Vagina (tissue), 2 donors: ENCODE measurements at regions not wholly inside any gene's neighbourhood (a gene's known extent, or its start where the extent isn't known, plus 50 kb on each side); places are given as distances from the start of the nearest gene placed in this dataset.

Experiments used
- DNase-seq, 2 donors: peaks; one replicate each; pipeline ENCODE4 v3.0.0-alpha.2; 2017; ENCODE audit errors: extremely low spot score in 2 of 2
- H3K27ac ChIP-seq: fragments of 200-600 bp; sonication (generic); one replicate; pipeline ENCODE4 v1.5.1; 2019
- H3K27me3 ChIP-seq: fragments of 200-600 bp; sonication (generic); one replicate; pipeline ENCODE4 v1.5.1; 2019
- H3K36me3 ChIP-seq, 2 donors: fragments of 200-600 bp; sonication (generic); one replicate each; pipeline ENCODE4 v1.5.1; 2017 to 2019
- H3K4me1 ChIP-seq: fragments of 200-600 bp; sonication (generic); one replicate; pipeline ENCODE4 v1.5.1; 2019
- H3K4me3 ChIP-seq, 2 donors: fragments of 200-600 bp; sonication (generic); 1 replicate in 1 of 2; 2 replicates in 1 of 2; pipeline ENCODE4 v1.5.1; 2016 to 2019
- H3K9me3 ChIP-seq: fragments of 200-600 bp; sonication (generic); one replicate; pipeline ENCODE4 v1.5.1; 2019
- POLR2A ChIP-seq, 2 donors: fragments of 450-650 bp; IDR thresholded peaks; one replicate each; pipeline ENCODE4 v1.6.1; 2017; ENCODE audit warnings: antibody characterized with exemption in 2 of 2, mild to moderate bottlenecking in 2 of 2, moderate library complexity in 2 of 2
- POLR2AphosphoS5 ChIP-seq, 2 donors: sonication (generic); formaldehyde crosslinking; IDR thresholded peaks; one replicate each; pipeline ENCODE4 v1.9.0; 2017; ENCODE audit warnings: antibody characterized with exemption in 2 of 2, mild to moderate bottlenecking in 2 of 2, low read depth in 1 of 2; ENCODE audit not compliant: insufficient read depth in 1 of 2
- intact Hi-C: fragments of 100-400 bp; cut with DNase I; formaldehyde crosslinking; loops from one replicate; pipeline ENCODE4 v1.15.1; 2023
- TF ChIP-seq, protein P1 (sequence below), 3 experiments: fragments of 450-650 bp in 2 of 3; fragments of 200-600 bp in 1 of 3; sonication (generic) in 1 of 3; IDR thresholded peaks; one replicate each; pipeline ENCODE4 v1.5.1; 2017 to 2019; ENCODE audit warnings: antibody characterized with exemption in 3 of 3, mild to moderate bottlenecking in 2 of 3, moderate library complexity in 2 of 3

DNA sequence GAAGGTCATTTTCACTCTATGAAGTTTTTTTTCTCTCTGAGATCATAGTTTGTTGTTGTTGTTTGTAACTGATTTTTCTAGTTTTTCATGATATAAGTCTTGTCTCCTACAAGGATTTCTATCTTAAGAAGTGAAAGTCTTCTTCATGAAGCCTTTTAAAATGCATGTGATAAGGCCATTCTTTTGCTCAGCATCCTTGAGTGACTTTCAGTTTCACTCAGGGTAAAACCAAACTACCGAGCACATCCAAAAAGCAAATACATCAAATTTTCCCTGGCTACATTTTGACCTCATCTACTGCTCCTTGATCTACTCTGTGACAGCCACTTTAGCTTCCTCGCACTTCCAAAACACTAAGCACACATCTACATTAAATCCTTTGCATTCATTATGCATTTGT, 580.7 kb downstream of the KCTD8 start:
- H3K4me3 ChIP-seq: no peak overlapping the region
- no peak for DNase-seq
- no peaks in the 10 kb centered on the region for H3K4me1 ChIP-seq
- TF ChIP-seq POLR2AphosphoS5 (IDR thresholded peaks at IDR 0.05; ENCODE audit: insufficient read depth in 1 of 2, low read depth in 1 of 2) (no peak), POLR2A (IDR thresholded peaks at IDR 0.05) (no peak)
- TF ChIP-seq, protein P1, sequence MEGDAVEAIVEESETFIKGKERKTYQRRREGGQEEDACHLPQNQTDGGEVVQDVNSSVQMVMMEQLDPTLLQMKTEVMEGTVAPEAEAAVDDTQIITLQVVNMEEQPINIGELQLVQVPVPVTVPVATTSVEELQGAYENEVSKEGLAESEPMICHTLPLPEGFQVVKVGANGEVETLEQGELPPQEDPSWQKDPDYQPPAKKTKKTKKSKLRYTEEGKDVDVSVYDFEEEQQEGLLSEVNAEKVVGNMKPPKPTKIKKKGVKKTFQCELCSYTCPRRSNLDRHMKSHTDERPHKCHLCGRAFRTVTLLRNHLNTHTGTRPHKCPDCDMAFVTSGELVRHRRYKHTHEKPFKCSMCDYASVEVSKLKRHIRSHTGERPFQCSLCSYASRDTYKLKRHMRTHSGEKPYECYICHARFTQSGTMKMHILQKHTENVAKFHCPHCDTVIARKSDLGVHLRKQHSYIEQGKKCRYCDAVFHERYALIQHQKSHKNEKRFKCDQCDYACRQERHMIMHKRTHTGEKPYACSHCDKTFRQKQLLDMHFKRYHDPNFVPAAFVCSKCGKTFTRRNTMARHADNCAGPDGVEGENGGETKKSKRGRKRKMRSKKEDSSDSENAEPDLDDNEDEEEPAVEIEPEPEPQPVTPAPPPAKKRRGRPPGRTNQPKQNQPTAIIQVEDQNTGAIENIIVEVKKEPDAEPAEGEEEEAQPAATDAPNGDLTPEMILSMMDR (IDR thresholded peaks at IDR 0.05): no peak
- no peaks in the 10 kb centered on the region for H3K36me3 ChIP-seq
- no peaks in the 10 kb centered on the region for H3K9me3 ChIP-seq
- no peaks in the 10 kb centered on the region for H3K27me3 ChIP-seq
- no peak overlapping the region for H3K27ac ChIP-seq
- intact Hi-C loops: no loop called here

DNA sequence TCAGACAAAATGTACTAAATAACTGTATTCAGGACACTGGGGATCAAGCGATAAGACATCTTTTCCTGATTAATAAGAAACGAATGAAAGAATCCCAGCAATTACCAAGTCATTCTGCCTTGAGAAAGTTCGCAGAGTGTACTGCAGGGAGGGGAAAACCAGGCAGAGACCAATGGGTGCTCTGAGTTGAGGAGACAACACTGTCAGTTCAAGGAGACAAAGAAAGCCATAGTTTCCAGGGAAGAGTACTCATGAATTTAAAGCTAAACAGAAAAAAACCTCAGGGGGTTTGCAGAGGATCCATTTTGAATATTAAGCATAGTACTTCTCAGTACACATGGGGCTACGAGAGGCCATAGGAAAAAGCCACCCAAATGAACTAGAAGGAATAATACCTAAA, 573.0 kb downstream of the KCTD8 start:
- TF ChIP-seq, protein P1 (IDR thresholded peaks at IDR 0.05): no peak
- no peak for TF ChIP-seq POLR2A (IDR thresholded peaks at IDR 0.05)
- Histone ChIP-seq H3K27me3 (no peaks in the 10 kb centered on the region), H3K27ac (no peak overlapping the region), H3K4me1 (no peaks in the 10 kb centered on the region), H3K9me3 (no peaks in the 10 kb centered on the region), H3K36me3 (no peaks in the 10 kb centered on the region), H3K4me3 (no peak overlapping the region)
- intact Hi-C loops: no loop called here
- DNase-seq: no peak

DNA sequence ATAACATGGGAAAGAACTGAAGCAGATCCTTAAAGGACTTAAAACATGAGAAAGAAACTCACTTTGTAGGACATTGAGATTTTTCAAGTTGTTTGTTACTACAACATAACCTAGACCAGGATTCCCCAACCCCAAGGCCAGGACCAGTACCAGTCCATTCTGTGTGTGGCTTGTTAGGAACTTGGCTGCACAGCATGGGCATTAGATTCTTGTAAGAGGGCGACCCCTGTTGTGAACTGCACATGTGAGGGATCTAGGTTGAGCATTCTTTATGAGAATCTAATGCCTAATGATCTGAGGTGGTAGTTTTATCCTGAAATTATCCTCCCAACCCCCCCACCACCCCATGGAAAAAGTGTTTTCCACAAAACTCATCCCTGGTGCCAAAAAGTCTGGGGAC, 566.1 kb downstream of the KCTD8 start:
- TF ChIP-seq POLR2A (IDR thresholded peaks at IDR 0.05): no peak
- Histone ChIP-seq H3K27me3 (no peaks in the 10 kb centered on the region), H3K36me3 (no peaks in the 10 kb centered on the region), H3K27ac (no peak overlapping the region), H3K4me1 (no peaks in the 10 kb centered on the region), H3K4me3 (no peak overlapping the region), H3K9me3 (no peaks in the 10 kb centered on the region)
- DNase-seq: no peak
- intact Hi-C loops: no loop called here

DNA sequence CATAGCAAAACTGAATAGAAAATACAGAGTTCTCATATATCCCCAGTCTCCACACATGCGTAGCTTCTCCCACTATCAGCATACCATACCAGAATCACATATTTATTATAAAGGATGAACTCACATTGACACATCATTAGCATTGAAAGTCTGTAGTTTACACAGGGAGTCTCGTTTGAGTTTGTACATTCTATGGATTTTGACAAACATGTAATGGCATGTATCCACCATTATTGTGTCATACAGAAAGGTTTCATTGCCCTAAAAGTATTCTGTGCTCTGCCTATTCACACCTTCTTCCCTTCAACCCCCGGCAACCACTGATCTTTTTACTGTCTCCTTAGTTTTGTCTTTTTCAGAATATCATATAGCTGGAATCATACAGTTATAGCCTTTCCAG, 562.4 kb downstream of the KCTD8 start:
- Histone ChIP-seq H3K27ac (no peak overlapping the region), H3K4me1 (no peaks in the 10 kb centered on the region), H3K4me3 (no peak overlapping the region), H3K9me3 (no peaks in the 10 kb centered on the region), H3K36me3 (no peaks in the 10 kb centered on the region), H3K27me3 (no peaks in the 10 kb centered on the region)
- intact Hi-C loops: no loop called here
- TF ChIP-seq, protein P1 (IDR thresholded peaks at IDR 0.05): no peak
- no peak for TF ChIP-seq POLR2A (IDR thresholded peaks at IDR 0.05)
- no peak for TF ChIP-seq POLR2AphosphoS5 (IDR thresholded peaks at IDR 0.05; ENCODE audit: insufficient read depth in 1 of 2, low read depth in 1 of 2)
- DNase-seq: no peak

DNA sequence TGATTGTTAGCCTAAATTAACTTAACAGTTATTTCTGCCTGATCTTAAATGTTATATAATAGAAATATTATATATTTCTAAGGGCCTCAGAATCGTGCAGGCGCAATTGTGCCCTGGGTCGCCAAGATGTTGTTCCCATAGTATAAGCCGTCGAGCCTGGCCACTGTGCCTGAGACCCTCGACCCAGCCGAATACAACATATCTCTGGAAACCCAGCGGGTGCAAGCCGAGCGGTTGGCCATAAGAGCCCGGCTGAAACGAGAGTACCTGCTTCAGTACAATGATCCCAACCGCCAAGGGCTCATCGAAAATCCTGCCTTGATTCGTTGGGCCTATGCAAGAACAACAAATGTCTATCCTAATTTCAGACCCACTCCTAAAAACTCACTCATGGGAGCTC, 549.8 kb downstream of the KCTD8 start:
- intact Hi-C loops: no loop called here
- Histone ChIP-seq H3K4me3 (no peak overlapping the region), H3K4me1 (no peaks in the 10 kb centered on the region), H3K27me3 (no peaks in the 10 kb centered on the region), H3K9me3 (no peaks in the 10 kb centered on the region), H3K27ac (no peak overlapping the region), H3K36me3 (no peaks in the 10 kb centered on the region)
- no peak for DNase-seq
- TF ChIP-seq POLR2AphosphoS5 (IDR thresholded peaks at IDR 0.05; ENCODE audit: insufficient read depth in 1 of 2, low read depth in 1 of 2) (no peak), POLR2A (IDR thresholded peaks at IDR 0.05) (no peak)
- TF ChIP-seq, protein P1 (IDR thresholded peaks at IDR 0.05): no peak

DNA sequence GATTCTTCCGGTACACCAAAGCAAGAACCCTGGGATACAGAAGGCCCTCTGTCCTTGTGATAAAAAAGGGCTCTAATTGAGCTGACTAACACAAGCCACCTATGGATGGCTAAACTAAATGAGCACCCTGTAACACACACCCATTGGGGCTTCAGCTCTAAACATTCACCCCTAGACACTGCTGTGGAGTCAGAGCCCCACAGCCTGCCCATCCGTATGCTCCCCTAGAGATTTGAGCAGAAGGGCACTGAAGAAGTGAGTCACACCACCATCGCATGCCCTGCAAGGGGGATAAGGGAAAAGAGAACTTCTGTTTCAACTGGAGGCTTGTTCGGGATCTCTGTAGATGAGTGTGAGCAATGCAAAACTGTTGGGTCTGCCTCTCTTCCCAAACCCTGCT, 545.2 kb downstream of the KCTD8 start:
- no peaks in the 10 kb centered on the region for H3K4me1 ChIP-seq
- no peaks in the 10 kb centered on the region for H3K36me3 ChIP-seq
- H3K27me3 ChIP-seq: no peaks in the 10 kb centered on the region
- no peak for DNase-seq
- no peaks in the 10 kb centered on the region for H3K9me3 ChIP-seq
- no peak overlapping the region for H3K4me3 ChIP-seq
- intact Hi-C loops: no loop called here
- TF ChIP-seq, protein P1 (IDR thresholded peaks at IDR 0.05): no peak
- no peak for TF ChIP-seq POLR2A (IDR thresholded peaks at IDR 0.05)
- TF ChIP-seq POLR2AphosphoS5 (IDR thresholded peaks at IDR 0.05; ENCODE audit: insufficient read depth in 1 of 2, low read depth in 1 of 2): no peak
- H3K27ac ChIP-seq: no peak overlapping the region
